ENCODE measurements at regions not wholly inside any gene's neighbourhood (a gene's known extent, or its start where the extent isn't known, plus 50 kb on each side); places are given as distances from the start of the nearest gene placed in this dataset.
A peak's percentile ranks its signal among the peaks of the same experiment; 100 is the strongest.
"Not testable (repeated sequence)": the region's sequence is repeated elsewhere in the genome, so short reads cannot be mapped to it uniquely, and the experiment has no call there.

DNA sequence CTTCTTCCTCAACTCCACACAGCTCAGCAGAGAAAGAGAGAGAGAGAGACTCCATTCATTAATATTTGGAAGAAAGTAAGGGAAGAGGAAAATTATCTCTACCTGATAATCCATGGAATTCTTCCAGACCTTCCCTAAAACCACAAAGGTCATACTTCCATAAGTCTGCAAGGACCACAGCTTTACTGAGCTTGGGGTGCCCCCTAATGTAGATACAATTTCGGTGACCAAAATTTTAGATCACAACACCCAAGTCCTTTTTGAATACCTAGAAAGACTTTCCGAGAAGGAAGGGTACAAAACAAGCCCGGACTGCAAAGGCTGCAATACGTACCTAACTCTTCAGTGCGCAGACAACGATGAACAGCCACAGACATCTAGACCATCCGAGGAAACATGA, 523.9 kb downstream of the GLUD2 start:
- H3K9ac ChIP-seq (ENCODE audit: low read depth, low read length), result no peak overlapping the region
- H3K4me3 ChIP-seq (ENCODE audit: low read depth in 1 of 2, low read length in 2 of 2), result no peak overlapping the region
- no peak overlapping the region for H3K4me2 ChIP-seq (ENCODE audit: insufficient read depth, low read length)
- no peaks in the 10 kb centered on the region for H3K27me3 ChIP-seq (ENCODE audit: insufficient read depth, low read length, poor library complexity)
- TF ChIP-seq CTCF (IDR thresholded peaks at IDR 0.05; ENCODE audit: borderline replicate concordance, extremely low read depth, low read length, poor library complexity, severe bottlenecking) (no peak), EZH2 (IDR thresholded peaks at IDR 0.05; ENCODE audit: borderline replicate concordance, low read depth, low read length, severe bottlenecking) (no peak)
- no peak overlapping the region for H3K27ac ChIP-seq (ENCODE audit: low read length)
- no peaks in the 10 kb centered on the region for H3K4me1 ChIP-seq (ENCODE audit: insufficient read depth, low read length)
- ATAC-seq (ENCODE audit: insufficient read depth, low read depth) (no peak), DNase-seq (no peak)
- H3K9me3 ChIP-seq (ENCODE audit: insufficient read depth, low read length, severe bottlenecking), result no peaks in the 10 kb centered on the region
- no peaks in the 10 kb centered on the region for H3K79me2 ChIP-seq (ENCODE audit: insufficient read depth, low read length)
- H3K36me3 ChIP-seq (ENCODE audit: insufficient read depth, low read length), result no peaks in the 10 kb centered on the region
- no peak overlapping the region for H2AFZ ChIP-seq (ENCODE audit: low read depth, low read length)
- no peaks in the 10 kb centered on the region for H4K20me1 ChIP-seq (ENCODE audit: insufficient read depth, low read length)

DNA sequence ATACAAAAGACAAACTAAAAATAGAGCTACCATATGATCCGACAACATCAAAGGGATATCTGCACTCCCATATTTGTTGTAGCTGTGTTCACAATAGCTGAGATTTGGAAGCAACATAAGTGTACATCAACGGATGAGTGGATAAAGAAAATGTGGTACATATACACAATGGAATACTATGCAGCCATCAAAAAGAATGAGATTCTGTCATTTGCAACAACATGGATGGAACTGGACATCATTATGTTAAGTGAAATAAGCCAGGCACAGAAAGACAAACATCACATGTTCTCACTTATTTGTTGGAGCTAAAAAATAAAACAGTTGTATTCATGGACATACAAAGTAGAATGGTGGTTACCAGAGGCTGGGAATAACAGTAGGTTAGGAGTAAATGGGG, 527.0 kb downstream of the GLUD2 start:
- H3K9me3 ChIP-seq (ENCODE audit: insufficient read depth, low read length, severe bottlenecking); ATAC-seq (ENCODE audit: insufficient read depth, low read depth); H2AFZ ChIP-seq (ENCODE audit: low read depth, low read length); H3K27ac ChIP-seq (ENCODE audit: low read length); H3K4me2 ChIP-seq (ENCODE audit: insufficient read depth, low read length); H3K9ac ChIP-seq (ENCODE audit: low read depth, low read length); H3K79me2 ChIP-seq (ENCODE audit: insufficient read depth, low read length); DNase-seq; H3K27me3 ChIP-seq (ENCODE audit: insufficient read depth, low read length, poor library complexity); H3K4me1 ChIP-seq (ENCODE audit: insufficient read depth, low read length); H4K20me1 ChIP-seq (ENCODE audit: insufficient read depth, low read length); H3K4me3 ChIP-seq (ENCODE audit: low read depth in 1 of 2, low read length in 2 of 2); H3K36me3 ChIP-seq (ENCODE audit: insufficient read depth, low read length): not testable (repeated sequence)

DNA sequence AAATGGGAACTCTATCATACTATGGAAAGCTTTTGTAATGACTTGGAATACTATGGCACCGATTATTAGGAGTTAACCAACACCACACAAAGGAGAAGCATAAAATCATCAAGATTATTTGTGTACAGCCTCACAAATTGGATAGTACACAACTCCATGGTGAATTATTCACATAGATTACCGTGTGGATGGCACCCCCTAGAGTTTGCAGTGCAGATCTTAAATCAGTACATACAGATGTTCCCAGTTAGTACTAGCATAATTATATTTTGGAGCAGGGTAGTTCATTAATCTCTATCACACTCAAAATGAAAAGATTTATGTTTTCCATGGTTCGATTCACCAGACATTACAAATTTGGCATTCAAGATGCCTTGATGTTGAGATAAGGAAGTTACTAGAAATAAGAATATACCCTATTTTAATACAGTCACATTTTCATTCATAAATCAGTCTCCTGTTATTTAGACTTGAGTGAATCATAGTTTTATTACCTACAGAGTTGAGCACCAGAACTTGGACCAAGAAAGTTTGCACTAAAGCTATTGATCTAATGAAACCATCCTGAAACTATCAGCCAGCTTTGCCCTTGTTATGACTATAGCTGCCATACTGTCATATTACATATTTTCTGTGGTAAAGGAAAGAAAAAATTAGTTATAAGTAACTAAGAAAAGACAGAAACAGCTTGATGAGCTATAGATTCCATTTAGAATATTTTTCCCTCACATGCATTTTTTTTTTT, 531.8 kb downstream of the GLUD2 start:
- Histone ChIP-seq H3K27ac (ENCODE audit: low read length) (no peak overlapping the region), H3K9ac (ENCODE audit: low read depth, low read length) (no peak overlapping the region), H3K9me3 (ENCODE audit: insufficient read depth, low read length, severe bottlenecking) (no peaks in the 10 kb centered on the region), H3K36me3 (ENCODE audit: insufficient read depth, low read length) (no peaks in the 10 kb centered on the region), H3K27me3 (ENCODE audit: insufficient read depth, low read length, poor library complexity) (no peaks in the 10 kb centered on the region), H3K4me1 (ENCODE audit: insufficient read depth, low read length) (no peaks in the 10 kb centered on the region; the same call in 1 of the 2 replicates), H3K4me3 (ENCODE audit: low read depth in 1 of 2, low read length in 2 of 2) (no peak overlapping the region), H4K20me1 (ENCODE audit: insufficient read depth, low read length) (no peaks in the 10 kb centered on the region), H3K79me2 (ENCODE audit: insufficient read depth, low read length) (no peaks in the 10 kb centered on the region), H2AFZ (ENCODE audit: low read depth, low read length) (no peak overlapping the region), H3K4me2 (ENCODE audit: insufficient read depth, low read length) (no peak overlapping the region)
- ATAC-seq (ENCODE audit: insufficient read depth, low read depth) (peak; percentile 73), DNase-seq (peak; percentile 33)
- TF ChIP-seq CTCF (IDR thresholded peaks at IDR 0.05; ENCODE audit: borderline replicate concordance, extremely low read depth, low read length, poor library complexity, severe bottlenecking) (peak; percentile 62), EZH2 (IDR thresholded peaks at IDR 0.05; ENCODE audit: borderline replicate concordance, low read depth, low read length, severe bottlenecking) (no peak)

DNA sequence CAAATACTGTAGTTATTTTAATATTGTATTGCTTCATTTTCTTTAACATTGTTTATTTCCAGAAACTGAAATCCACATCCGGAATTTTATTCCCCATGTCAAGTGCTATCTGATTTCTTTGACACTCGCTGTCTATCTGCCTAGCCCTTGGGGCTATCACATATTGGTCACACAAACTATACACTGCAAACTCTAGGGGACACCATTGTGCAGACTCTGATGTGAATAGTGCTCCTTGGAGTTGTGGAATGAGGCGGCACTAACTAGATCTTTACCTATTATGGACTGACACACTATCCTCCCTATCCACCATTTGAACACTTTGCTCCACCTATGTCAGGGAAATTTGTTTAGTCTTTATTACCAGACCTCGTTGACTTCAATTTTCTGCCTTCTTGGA, 534.5 kb downstream of the GLUD2 start:
- H3K27me3 ChIP-seq (ENCODE audit: insufficient read depth, low read length, poor library complexity), result no peaks in the 10 kb centered on the region
- no peak overlapping the region for H3K27ac ChIP-seq (ENCODE audit: low read length)
- H3K4me3 ChIP-seq (ENCODE audit: low read depth in 1 of 2, low read length in 2 of 2), result no peak overlapping the region
- H2AFZ ChIP-seq (ENCODE audit: low read depth, low read length), result no peak overlapping the region
- DNase-seq (no peak), ATAC-seq (ENCODE audit: insufficient read depth, low read depth) (no peak)
- no peaks in the 10 kb centered on the region for H3K9me3 ChIP-seq (ENCODE audit: insufficient read depth, low read length, severe bottlenecking)
- H3K4me1 ChIP-seq (ENCODE audit: insufficient read depth, low read length), result no peaks in the 10 kb centered on the region; the same call in 1 of the 2 replicates
- no peaks in the 10 kb centered on the region for H3K36me3 ChIP-seq (ENCODE audit: insufficient read depth, low read length)
- no peak overlapping the region for H3K4me2 ChIP-seq (ENCODE audit: insufficient read depth, low read length)
- H3K79me2 ChIP-seq (ENCODE audit: insufficient read depth, low read length), result no peaks in the 10 kb centered on the region
- no peak overlapping the region for H3K9ac ChIP-seq (ENCODE audit: low read depth, low read length)
- TF ChIP-seq CTCF (IDR thresholded peaks at IDR 0.05; ENCODE audit: borderline replicate concordance, extremely low read depth, low read length, poor library complexity, severe bottlenecking), result no peak
- TF ChIP-seq EZH2 (IDR thresholded peaks at IDR 0.05; ENCODE audit: borderline replicate concordance, low read depth, low read length, severe bottlenecking), result no peak
- H4K20me1 ChIP-seq (ENCODE audit: insufficient read depth, low read length), result no peaks in the 10 kb centered on the region

All from DND-41 (cell line).